ENCODE measurements at regions not wholly inside any gene's neighbourhood (a gene's known extent, or its start where the extent isn't known, plus 50 kb on each side); places are given as distances from the start of the nearest gene placed in this dataset.

DNA sequence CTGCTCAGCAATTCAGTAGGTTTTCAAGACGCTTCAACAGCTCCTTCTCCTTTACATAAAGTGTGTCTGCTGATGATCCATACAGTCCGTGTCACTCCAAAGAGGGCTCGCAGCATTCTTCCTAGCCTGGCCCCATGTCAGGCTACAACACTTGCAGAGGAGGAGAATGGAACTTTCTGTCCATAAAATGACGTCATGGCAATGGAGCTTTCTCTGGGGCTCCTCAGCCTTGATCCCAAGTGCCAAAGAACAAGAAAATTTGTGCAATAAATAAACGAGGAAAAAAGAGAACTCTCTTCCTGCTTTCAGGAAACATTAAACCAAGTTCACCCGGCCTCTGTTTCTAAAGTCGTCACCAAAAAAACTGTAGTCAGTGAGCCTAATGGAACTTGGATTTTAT lies 199.5 kb upstream of the MEIS1 start:
- H3K36me3 ChIP-seq (ENCODE audit: control insufficient read depth, insufficient read depth, low read length), result no peaks in the 10 kb centered on the region
- ChIA-PET CTCF (no interaction called here), POLR2A (ENCODE audit: unreplicated experiment) (no interaction called here)
- H3K27me3 ChIP-seq (ENCODE audit: control insufficient read depth, insufficient read depth, low read length), result peaks cover 3% of the 10 kb centered on the region
- H3K4ac ChIP-seq (ENCODE audit: low read depth, low read length), result no peak overlapping the region
- H3K4me2 ChIP-seq (ENCODE audit: low read depth, low read length), result no peak overlapping the region
- no peak overlapping the region for H3K23ac ChIP-seq (ENCODE audit: low read depth, low read length)
- H2BK5ac ChIP-seq (ENCODE audit: low read depth, low read length, poor library complexity, severe bottlenecking), result no peak overlapping the region
- H4K5ac ChIP-seq (ENCODE audit: low read depth, low read length), result no peak overlapping the region
- no peaks in the 10 kb centered on the region for H3K9me3 ChIP-seq (ENCODE audit: control insufficient read depth, insufficient read depth, low read length)
- no peak overlapping the region for H2BK20ac ChIP-seq (ENCODE audit: low read depth, low read length)
- no peak overlapping the region for H2BK120ac ChIP-seq (ENCODE audit: low read depth, low read length)
- H3K4me3 ChIP-seq (ENCODE audit: insufficient read depth, low read depth, low read length), result no peak overlapping the region
- no peak overlapping the region for H2AFZ ChIP-seq (replicated peaks; ENCODE audit: low read length, poor library complexity)
- H3K4me1 ChIP-seq (ENCODE audit: control insufficient read depth, insufficient read depth, low read length), result no peaks in the 10 kb centered on the region
- no peak overlapping the region for H3K18ac ChIP-seq (ENCODE audit: low read depth, low read length)
- H3K56ac ChIP-seq (ENCODE audit: extremely low read depth, insufficient read depth, low read length), result no peak overlapping the region
- ATAC-seq (ENCODE audit: low read depth), result no peak
- no peak overlapping the region for H4K8ac ChIP-seq (ENCODE audit: low read depth in 2 of 2, low read length in 2 of 2)
- no peak overlapping the region for H2BK15ac ChIP-seq (ENCODE audit: low read depth, low read length)
- no peak overlapping the region for H3K27ac ChIP-seq (ENCODE audit: insufficient read depth, low read length)
- H4K20me1 ChIP-seq (ENCODE audit: insufficient read depth, low read length), result no peaks in the 10 kb centered on the region; the same call in 1 of the 2 replicates
- no TSS peak for BruUV-seq (replicated peaks)
- in situ Hi-C loops (cut with MboI; ENCODE audit: low sequenced_read_pairs), result no loop called here
- dilution Hi-C loops (cut with HindIII; ENCODE audit: low sequenced_read_pairs, unreplicated experiment), result no loop called here
- H3K9me1 ChIP-seq (ENCODE audit: insufficient read depth, low read length), result no peaks in the 10 kb centered on the region
- intact Hi-C loops (cut with micrococcal nuclease), result no loop called here
- no peak overlapping the region for H2AK5ac ChIP-seq (ENCODE audit: low read depth, low read length)
- no peak overlapping the region for H2AK9ac ChIP-seq (replicated peaks; ENCODE audit: low read depth, low read length, poor library complexity)
- H3K9ac ChIP-seq (ENCODE audit: low read depth, low read length), result no peak overlapping the region
- H3K79me1 ChIP-seq (ENCODE audit: low read depth in 1 of 2, low read length in 2 of 2), result no peaks in the 10 kb centered on the region
- WGBS, 2 experiments (ENCODE audit: extremely low coverage in 2 of 2, insufficient read length in 1 of 2), result 50% methylated on average over 1 of the region's 7 CpGs; no CpG with 5 or more reads in 1 of the 2 experiments
- no peak overlapping the region for H4K91ac ChIP-seq (ENCODE audit: insufficient read depth, low read depth, low read length)
- H3K14ac ChIP-seq (replicated peaks; ENCODE audit: low read depth, low read length), result no peak overlapping the region
- no peak for DNase-seq
- TF ChIP-seq POLR2A (IDR thresholded peaks at IDR 0.05; ENCODE audit: low read depth, low read length) (no peak), MXI1 (IDR thresholded peaks at IDR 0.05; ENCODE audit: borderline replicate concordance, low read depth, low read length) (no peak)

Data from IMR-90 (cell line).